IMR-90 (cell line): ENCODE measurements at regions not wholly inside any gene's neighbourhood (a gene's known extent, or its start where the extent isn't known, plus 50 kb on each side); places are given as distances from the start of the nearest gene placed in this dataset.

Experiments used
- ATAC-seq: fragments of 200-7000 bp; cut with Tn5 transposase; 2 replicates; pipeline ENCODE4 v1.9.1; 2020; ENCODE audit warnings: low read depth, mild to moderate bottlenecking, moderate library complexity
- BruUV-seq: library from RNA; stranded (reverse); fragments of 400-500 nt; replicated peaks from 2 replicates; lab custom pipeline; 2021; lab: Mats Ljungman, UMichigan
- CTCF ChIA-PET: fragments of 300-600 bp; formaldehyde crosslinking; extraction: SDS; loops from one replicate; lab custom pipeline; 2021; ENCODE audit warnings: antibody characterized with exemption; lab: Yijun Ruan, JAX
- POLR2A ChIA-PET: fragments of 300-600 bp; sonication (Branson Sonifier 250); formaldehyde crosslinking; loops from one replicate; lab custom pipeline; 2022; ENCODE audit warnings: antibody characterized with exemption; ENCODE audit not compliant: unreplicated experiment; lab: Charles Lee
- DNase-seq: peaks from one replicate; pipeline ENCODE4 v3.0.0; 2013
- H2AFZ ChIP-seq: replicated peaks from 2 replicates; pipeline ENCODE3; 2013; ENCODE audit warnings: low read length, mild to moderate bottlenecking; ENCODE audit not compliant: poor library complexity
- H2AK5ac ChIP-seq: 2 replicates; pipeline ENCODE4 v1.6.1; 2013; ENCODE audit warnings: low read depth, low read length, inconsistent platforms
- H2AK9ac ChIP-seq: replicated peaks from 2 replicates; pipeline ENCODE3; 2013; ENCODE audit warnings: mild to moderate bottlenecking, low read depth, low read length, moderate library complexity; ENCODE audit not compliant: poor library complexity
- H2BK120ac ChIP-seq: 2 replicates; pipeline ENCODE4 v1.6.1; 2013; ENCODE audit warnings: low read depth, low read length, inconsistent platforms
- H2BK15ac ChIP-seq: 3 replicates; pipeline ENCODE4 v1.6.1; 2013; ENCODE audit warnings: low read depth, low read length, inconsistent platforms
- H2BK20ac ChIP-seq: 2 replicates; pipeline ENCODE4 v1.6.1; 2013; ENCODE audit warnings: low read depth, mild to moderate bottlenecking, inconsistent platforms, low read length, moderate library complexity
- H2BK5ac ChIP-seq: 2 replicates; pipeline ENCODE4 v1.6.1; 2013; ENCODE audit warnings: mild to moderate bottlenecking, low read depth, low read length, inconsistent platforms; ENCODE audit not compliant: poor library complexity, severe bottlenecking
- H3K14ac ChIP-seq: replicated peaks from 2 replicates; pipeline ENCODE4 v1.6.1; 2013; ENCODE audit warnings: low read depth, low read length, inconsistent platforms
- H3K18ac ChIP-seq: 2 replicates; pipeline ENCODE4 v1.6.1; 2013; ENCODE audit warnings: low read depth, low read length, control low read depth
- H3K23ac ChIP-seq: 2 replicates; pipeline ENCODE4 v1.6.1; 2013; ENCODE audit warnings: low read depth, low read length, inconsistent platforms
- H3K27ac ChIP-seq: 2 replicates; pipeline ENCODE4 v1.5.1; 2013; ENCODE audit warnings: mild to moderate bottlenecking, control low read depth, low read length; ENCODE audit not compliant: insufficient read depth
- H3K27me3 ChIP-seq: 2 replicates; pipeline ENCODE4 v1.6.1; 2013; ENCODE audit warnings: low read length; ENCODE audit not compliant: control insufficient read depth, insufficient read depth
- H3K36me3 ChIP-seq: 2 replicates; pipeline ENCODE4 v1.6.1; 2013; ENCODE audit warnings: low read length, mixed read lengths; ENCODE audit not compliant: control insufficient read depth, insufficient read depth
- H3K4ac ChIP-seq: 2 replicates; pipeline ENCODE4 v1.6.1; 2013; ENCODE audit warnings: low read depth, low read length, inconsistent platforms
- H3K4me1 ChIP-seq: 2 replicates; pipeline ENCODE4 v1.6.1; 2013; ENCODE audit warnings: low read length, mixed read lengths; ENCODE audit not compliant: control insufficient read depth, insufficient read depth
- H3K4me2 ChIP-seq: 2 replicates; pipeline ENCODE4 v1.6.1; 2013; ENCODE audit warnings: low read depth, mild to moderate bottlenecking, control low read depth, low read length, moderate library complexity
- H3K4me3 ChIP-seq: 2 replicates; pipeline ENCODE4 v1.5.1; 2013; ENCODE audit warnings: low read depth, mild to moderate bottlenecking, control low read depth, low read length, moderate library complexity; ENCODE audit not compliant: insufficient read depth
- H3K56ac ChIP-seq: 2 replicates; pipeline ENCODE4 v1.6.1; 2013; ENCODE audit warnings: low read length, inconsistent platforms; ENCODE audit not compliant: insufficient read depth; ENCODE audit errors: extremely low read depth
- H3K79me1 ChIP-seq, 2 experiments: 2 replicates each; pipeline ENCODE4 v1.6.1; 2013; ENCODE audit warnings: low read length in 2 of 2, inconsistent platforms in 1 of 2, low read depth in 1 of 2
- H3K9ac ChIP-seq: 2 replicates; pipeline ENCODE4 v1.6.1; 2013; ENCODE audit warnings: low read depth, low read length, control low read depth
- H3K9me1 ChIP-seq: 2 replicates; pipeline ENCODE4 v1.6.1; 2013; ENCODE audit warnings: low read length, inconsistent platforms; ENCODE audit not compliant: insufficient read depth
- H3K9me3 ChIP-seq: 2 replicates; pipeline ENCODE4 v1.6.1; 2013; ENCODE audit warnings: low read length; ENCODE audit not compliant: control insufficient read depth, insufficient read depth
- H4K20me1 ChIP-seq: 2 replicates; pipeline ENCODE4 v1.6.1; 2013; ENCODE audit warnings: low read length, inconsistent platforms; ENCODE audit not compliant: insufficient read depth
- H4K5ac ChIP-seq: 2 replicates; pipeline ENCODE4 v1.6.1; 2013; ENCODE audit warnings: mild to moderate bottlenecking, low read depth, low read length, control low read depth
- H4K8ac ChIP-seq, 2 experiments: 2 replicates each; pipeline ENCODE4 v1.6.1; 2013; ENCODE audit warnings: low read depth in 2 of 2, low read length in 2 of 2, control low read depth in 1 of 2, inconsistent platforms in 1 of 2
- H4K91ac ChIP-seq: 2 replicates; pipeline ENCODE4 v1.6.1; 2013; ENCODE audit warnings: low read depth, low read length, inconsistent platforms; ENCODE audit not compliant: insufficient read depth
- BHLHE40 ChIP-seq: fragments of 150-350 bp; IDR thresholded peaks from 2 replicates; pipeline ENCODE4 v1.6.1; 2016; ENCODE audit warnings: mild to moderate bottlenecking, low read depth, low read length
- MAFK ChIP-seq: IDR thresholded peaks from 2 replicates; pipeline ENCODE4 v1.6.1; 2012; ENCODE audit warnings: low read depth, low read length, improper control_type of control experiment
- MXI1 ChIP-seq: IDR thresholded peaks from 2 replicates; pipeline ENCODE4 v1.6.1; 2012; ENCODE audit warnings: low read depth, mild to moderate bottlenecking, low read length, moderate library complexity, borderline replicate concordance
- POLR2A ChIP-seq: IDR thresholded peaks from 2 replicates; pipeline ENCODE4 v1.6.1; 2012; ENCODE audit warnings: mild to moderate bottlenecking, low read depth, low read length
- SMC3 ChIP-seq: fragments of 150-350 bp; IDR thresholded peaks from 2 replicates; pipeline ENCODE4 v1.6.1; 2016; ENCODE audit warnings: low read depth, mild to moderate bottlenecking, antibody characterized with exemption, low read length, moderate library complexity
- WGBS, 2 experiments: methylation state at CpG; one replicate each; pipeline versions ENCODE4 v1.1.5 to v1.1.7; 2013; ENCODE audit warnings: missing lambda C conversion rate in 2 of 2; ENCODE audit not compliant: insufficient read length in 1 of 2; ENCODE audit errors: extremely low coverage in 2 of 2; 5-methylcytosine and 5-hydroxymethylcytosine counted together
- dilution Hi-C: fragments of 300-500 bp; cut with HindIII; formaldehyde crosslinking; loops from one replicate; pipeline ENCODE4 v1.14.3; 2018; ENCODE audit warnings: low sequenced_read_pairs; ENCODE audit not compliant: unreplicated experiment
- in situ Hi-C: fragments of 300-500 bp; cut with MboI; formaldehyde crosslinking; loops from 3 replicates; pipeline ENCODE4 v1.14.3; 2019; ENCODE audit warnings: low sequenced_read_pairs, inconsistent platforms, mixed read lengths
- intact Hi-C: fragments of 100-400 bp; cut with micrococcal nuclease; formaldehyde crosslinking; loops from 2 replicates; pipeline ENCODE4 v1.10.0; 2022

GRCh38 chr12:91836264-91836663 lies 309.4 kb downstream of the BTG1 start:
- H3K23ac ChIP-seq = no peak overlapping the region
- H2BK15ac ChIP-seq = no peak overlapping the region
- no peak overlapping the region for H3K56ac ChIP-seq
- H3K14ac ChIP-seq = no peak overlapping the region
- H2BK5ac ChIP-seq = no peak overlapping the region
- H3K27me3 ChIP-seq = no peaks in the 10 kb centered on the region
- H2AK5ac ChIP-seq = no peak overlapping the region
- no peaks in the 10 kb centered on the region for H3K79me1 ChIP-seq
- intact Hi-C loops = no loop called here
- H3K4me3 ChIP-seq = no peak overlapping the region
- no peak overlapping the region for H3K18ac ChIP-seq
- H2BK20ac ChIP-seq = no peak overlapping the region
- DNase-seq (no peak), ATAC-seq (no peak)
- H3K27ac ChIP-seq = no peak overlapping the region
- POLR2A ChIA-PET = no interaction called here
- no peaks in the 10 kb centered on the region for H3K9me1 ChIP-seq
- CTCF ChIA-PET = no interaction called here
- in situ Hi-C loops = no loop called here
- H3K9me3 ChIP-seq = no peaks in the 10 kb centered on the region
- H4K20me1 ChIP-seq = no peaks in the 10 kb centered on the region
- H2AK9ac ChIP-seq = no peak overlapping the region
- H3K4me2 ChIP-seq = no peak overlapping the region
- no CpG with 5 or more reads among the region's 1 CpG for WGBS, 2 experiments
- TF ChIP-seq SMC3 = no peak
- no peak for TF ChIP-seq MXI1
- TF ChIP-seq BHLHE40 = no peak
- TF ChIP-seq MAFK = no peak
- no peak for TF ChIP-seq POLR2A
- no peak overlapping the region for H3K4ac ChIP-seq
- no peak overlapping the region for H3K9ac ChIP-seq
- no peak overlapping the region for H2AFZ ChIP-seq
- dilution Hi-C loops = no loop called here
- no peak overlapping the region for H4K8ac ChIP-seq
- no peak overlapping the region for H2BK120ac ChIP-seq
- no TSS peak for BruUV-seq
- no peak overlapping the region for H4K5ac ChIP-seq
- no peaks in the 10 kb centered on the region for H3K36me3 ChIP-seq
- H4K91ac ChIP-seq = no peak overlapping the region
- H3K4me1 ChIP-seq = no peaks in the 10 kb centered on the region
